Stimulated activated CD4-positive, alpha-beta T cell treated with anti-CD3 and anti-CD28 coated beads, Interleukin-4, amount 100 ng/mL, for 48 hours (primary cell): ENCODE measurements at regions not wholly inside any gene's neighbourhood (a gene's known extent, or its start where the extent isn't known, plus 50 kb on each side); places are given as distances from the start of the nearest gene placed in this dataset.

Experiments used
- DNase-seq, 2 donors: peaks; one replicate each; pipeline ENCODE4 v3.0.0-alpha.2; 2020; ENCODE audit warnings: low read depth in 2 of 2

GRCh38 chr20:48276021-48276342, 490.7 kb upstream of the SULF2 start:
- no peak for DNase-seq

- DNase-seq: no peak
These were observed 490.2 kb upstream of the SULF2 start for GRCh38 chr20:48275286-48276020.

GRCh38 chr20:48273843-48274242, 488.6 kb upstream of the SULF2 start:
- no peak for DNase-seq

- DNase-seq: no peak
These were observed 485.6 kb upstream of the SULF2 start for GRCh38 chr20:48270885-48271284.

- no peak for DNase-seq
These were observed 482.8 kb upstream of the SULF2 start for GRCh38 chr20:48267860-48268633.

- DNase-seq: no peak
These were observed 481.3 kb upstream of the SULF2 start for GRCh38 chr20:48266571-48266970.

GRCh38 chr20:48265791-48266190, 480.5 kb upstream of the SULF2 start:
- DNase-seq: no peak

GRCh38 chr20:48262955-48263354, 477.7 kb upstream of the SULF2 start:
- DNase-seq: no peak

GRCh38 chr20:48262466-48262865, 477.2 kb upstream of the SULF2 start:
- no peak for DNase-seq

GRCh38 chr20:48261398-48261910, 476.2 kb upstream of the SULF2 start:
- no peak for DNase-seq

GRCh38 chr20:48260129-48260756, 475.0 kb upstream of the SULF2 start:
- DNase-seq: no peak

GRCh38 chr20:48259456-48259855, 474.2 kb upstream of the SULF2 start:
- DNase-seq: no peak

- DNase-seq: no peak
These were observed 472.6 kb upstream of the SULF2 start for GRCh38 chr20:48257833-48258232.

- no peak for DNase-seq
These were observed 462.7 kb upstream of the SULF2 start for GRCh38 chr20:48247961-48248360.

- DNase-seq: no peak
These were observed 460.9 kb upstream of the SULF2 start for GRCh38 chr20:48246061-48246790.

- DNase-seq: no peak
These were observed 457.3 kb upstream of the SULF2 start for GRCh38 chr20:48242623-48243022.

GRCh38 chr20:48241482-48241881, 456.2 kb upstream of the SULF2 start:
- DNase-seq: no peak

GRCh38 chr20:48238781-48239180, 453.5 kb upstream of the SULF2 start:
- DNase-seq: no peak

- no peak for DNase-seq
These were observed 453.0 kb upstream of the SULF2 start for GRCh38 chr20:48238326-48238725.

- DNase-seq: no peak
These were observed 451.0 kb upstream of the SULF2 start for GRCh38 chr20:48236000-48236970.

GRCh38 chr20:48234951-48235350, 449.7 kb upstream of the SULF2 start:
- no peak for DNase-seq
